Right atrium auricular region (tissue), 2 donors: ENCODE measurements at regions not wholly inside any gene's neighbourhood (a gene's known extent, or its start where the extent isn't known, plus 50 kb on each side); places are given as distances from the start of the nearest gene placed in this dataset.

ENCODE experiments used
- DNase-seq: peaks from one replicate; pipeline ENCODE4 v3.0.0-alpha.2; 2019; ENCODE audit warnings: low spot score
- H3K27ac ChIP-seq, 2 donors: fragments of 200-600 bp; sonication (generic); 1 replicate in 1 of 2; 2 replicates in 1 of 2; pipeline ENCODE4 v1.5.1; 2016 to 2019
- H3K27me3 ChIP-seq, 2 donors: fragments of 200-600 bp; sonication (generic); one replicate each; pipeline versions ENCODE4 v1.5.1 to v1.6.0; 2017 to 2019
- H3K36me3 ChIP-seq: fragments of 200-600 bp; sonication (generic); one replicate; pipeline ENCODE4 v1.5.1; 2016
- H3K4me1 ChIP-seq, 2 donors: fragments of 200-600 bp; sonication (generic); one replicate each; pipeline versions ENCODE4 v1.5.1 to v1.6.0; 2017 to 2019
- H3K4me3 ChIP-seq, 2 donors: fragments of 200-600 bp; sonication (generic); 1 replicate in 1 of 2; 2 replicates in 1 of 2; pipeline ENCODE4 v1.5.1; 2017 to 2019; ENCODE audit warnings: mild to moderate bottlenecking in 1 of 2, moderate library complexity in 1 of 2
- H3K9me3 ChIP-seq, 2 donors: fragments of 200-600 bp; sonication (generic); one replicate each; pipeline ENCODE4 v1.5.1; 2019
- CTCF ChIP-seq, 2 donors: fragments of 200-600 bp; sonication (generic); IDR thresholded peaks; one replicate each; pipeline ENCODE4 v1.5.1; 2019; ENCODE audit warnings: antibody characterized with exemption in 2 of 2

DNA sequence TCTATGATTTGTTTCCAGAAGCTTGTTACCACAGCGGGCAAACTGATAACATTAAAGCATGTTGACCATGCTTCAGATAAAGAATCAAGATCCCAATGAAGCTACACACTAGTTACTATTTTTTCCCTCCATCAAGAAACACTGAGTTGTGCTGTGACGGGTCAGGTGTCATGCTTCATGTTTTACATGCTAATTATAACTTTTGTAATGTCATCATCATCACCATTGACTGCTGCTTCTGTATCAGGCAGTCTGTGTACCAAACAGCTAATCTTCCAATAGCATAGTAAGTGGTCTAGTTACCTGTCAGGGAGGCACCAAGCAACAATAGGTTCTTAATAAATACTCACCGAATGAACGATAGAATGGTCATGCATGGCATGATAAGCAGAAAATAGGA is 388.1 kb downstream of the THBS2 start:
- Histone ChIP-seq H3K4me1 (no peaks in the 10 kb centered on the region), H3K27ac (no peak overlapping the region), H3K4me3 (no peak overlapping the region), H3K27me3 (no peaks in the 10 kb centered on the region), H3K9me3 (no peaks in the 10 kb centered on the region), H3K36me3 (no peaks in the 10 kb centered on the region)
- no peak for TF ChIP-seq CTCF (IDR thresholded peaks at IDR 0.05)
- DNase-seq: no peak

GRCh38 chr6:168864541-168865460 is 388.8 kb downstream of the THBS2 start:
- TF ChIP-seq CTCF (IDR thresholded peaks at IDR 0.05): no peak

DNA sequence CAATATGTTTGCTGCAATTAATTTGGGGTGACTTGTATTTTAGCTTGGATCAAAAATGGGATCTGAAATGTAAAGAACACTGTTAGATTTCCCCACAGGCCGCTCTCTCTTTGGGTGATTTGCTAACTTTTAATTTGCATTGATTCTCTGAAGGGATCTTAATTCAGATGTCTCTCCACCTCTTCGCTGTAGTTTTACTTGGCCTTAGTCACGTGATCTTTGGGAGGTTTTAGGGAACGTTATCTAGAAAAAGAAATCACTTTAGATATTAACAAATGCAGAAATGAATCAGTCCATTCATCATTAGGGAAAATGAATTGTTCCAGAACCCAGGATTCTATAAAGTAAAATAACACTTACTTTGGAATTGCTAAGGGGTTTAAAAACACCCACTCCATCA is 390.2 kb downstream of the THBS2 start:
- Histone ChIP-seq H3K27ac (no peak overlapping the region), H3K36me3 (no peaks in the 10 kb centered on the region), H3K4me3 (no peak overlapping the region), H3K9me3 (no peaks in the 10 kb centered on the region), H3K4me1 (no peaks in the 10 kb centered on the region), H3K27me3 (no peaks in the 10 kb centered on the region)
- TF ChIP-seq CTCF (IDR thresholded peaks at IDR 0.05): no peak
- DNase-seq: no peak

More at GRCh38 chr6:168864541-168865460, 388.8 kb downstream of the THBS2 start:
- no peaks in the 10 kb centered on the region for H3K9me3 ChIP-seq
- DNase-seq: no peak
- no peaks in the 10 kb centered on the region for H3K4me1 ChIP-seq
- no peaks in the 10 kb centered on the region for H3K36me3 ChIP-seq
- H3K27me3 ChIP-seq: no peaks in the 10 kb centered on the region
- no peak overlapping the region for H3K27ac ChIP-seq
- no peak overlapping the region for H3K4me3 ChIP-seq

DNA sequence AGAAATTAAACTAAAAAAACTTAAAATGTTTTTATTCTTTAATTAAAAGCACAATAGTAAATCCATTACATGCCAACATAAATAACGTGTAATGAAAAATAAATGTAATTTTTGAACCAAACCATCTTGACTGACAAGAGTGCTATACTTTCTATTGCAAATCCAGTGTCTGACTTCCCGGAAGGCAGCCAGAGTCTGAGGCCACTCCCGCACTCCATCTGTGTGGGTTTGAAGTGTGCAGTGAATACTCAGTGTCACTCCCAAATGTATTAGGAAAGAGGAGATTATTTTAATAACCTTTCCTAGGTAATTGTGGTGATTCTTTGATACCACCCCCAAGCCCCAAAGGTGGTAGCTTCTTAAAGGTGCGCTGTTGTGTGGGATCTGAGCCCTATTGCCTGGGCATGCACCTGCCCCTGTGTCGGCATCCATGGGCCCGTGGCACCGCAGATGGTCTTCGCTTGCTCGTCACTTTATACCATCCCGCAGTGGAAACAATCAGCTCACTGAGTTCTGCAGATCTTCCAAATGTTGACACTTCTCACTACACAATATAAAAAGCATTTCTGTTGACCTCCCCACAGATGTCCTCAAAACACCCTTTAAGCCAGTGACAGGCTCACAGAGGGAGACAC is 391.2 kb downstream of the THBS2 start:
- Histone ChIP-seq H3K27me3 (no peaks in the 10 kb centered on the region), H3K9me3 (no peaks in the 10 kb centered on the region)
- no peak for TF ChIP-seq CTCF (IDR thresholded peaks at IDR 0.05)

DNA sequence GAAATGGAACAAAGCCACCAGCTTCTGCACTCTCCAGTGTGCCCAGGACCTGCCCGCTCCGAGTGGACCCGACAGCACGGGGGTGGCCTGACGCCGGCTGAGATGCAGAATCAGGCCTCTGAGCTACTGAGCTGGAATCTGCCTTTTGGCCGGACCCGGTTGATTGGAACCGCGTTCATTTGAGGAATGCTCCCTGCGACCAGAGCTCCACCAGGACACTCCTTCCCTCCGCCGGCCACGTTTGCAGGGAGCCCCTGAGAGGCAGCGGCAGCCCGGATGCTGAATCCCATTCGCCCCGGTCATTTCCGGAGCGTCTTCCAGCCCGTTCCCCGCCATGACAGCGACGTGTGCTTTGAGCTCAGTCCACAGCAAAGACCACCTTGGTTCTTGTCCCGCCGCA is 392.7 kb downstream of the THBS2 start:
- Histone ChIP-seq H3K27ac (no peak overlapping the region), H3K36me3 (no peaks in the 10 kb centered on the region), H3K4me1 (no peaks in the 10 kb centered on the region), H3K4me3 (no peak overlapping the region), H3K27me3 (no peaks in the 10 kb centered on the region), H3K9me3 (no peaks in the 10 kb centered on the region)
- TF ChIP-seq CTCF (IDR thresholded peaks at IDR 0.05): no peak
- DNase-seq: no peak

More for the DNA sequence above, 391.2 kb downstream of the THBS2 start:
- no peak for DNase-seq
- Histone ChIP-seq H3K4me1 (no peaks in the 10 kb centered on the region), H3K27ac (no peak overlapping the region), H3K4me3 (no peak overlapping the region), H3K36me3 (no peaks in the 10 kb centered on the region)
